Endothelial cell of umbilical vein (primary cell): ENCODE measurements at regions not wholly inside any gene's neighbourhood (a gene's known extent, or its start where the extent isn't known, plus 50 kb on each side); places are given as distances from the start of the nearest gene placed in this dataset.

Source experiments
- BruUV-seq: library from RNA; stranded (reverse); fragments of 400-500 nt; replicated peaks from 2 replicates; lab custom pipeline; 2021; lab: Mats Ljungman, UMichigan
- CTCF ChIA-PET: fragments of 300-600, 350-600 bp; sonication (Branson Sonifier 250); formaldehyde crosslinking; loops from one replicate; lab custom pipeline; 2021; ENCODE audit warnings: antibody characterized with exemption, inconsistent platforms; lab: Charles Lee
- POLR2A ChIA-PET: fragments of 300-600, 350-600 bp; sonication (Branson Sonifier 250); formaldehyde crosslinking; loops from one replicate; lab custom pipeline; 2021; ENCODE audit warnings: antibody characterized with exemption, inconsistent platforms; lab: Charles Lee
- DNase-seq: peaks from one replicate; pipeline ENCODE4 v3.0.0-alpha.2; 2011; ENCODE audit warnings: low read depth, low spot score
- FAIRE-seq: peaks from 2 replicates; lab custom pipeline; 2011; peaks lifted over from hg19 to GRCh38; lab: Jason Lieb, UNC
- H2AFZ ChIP-seq: 2 replicates; pipeline ENCODE4 v1.6.0; 2012; ENCODE audit warnings: low read depth, low read length, control low read depth, inconsistent platforms
- H3K27ac ChIP-seq: 2 replicates; pipeline ENCODE4 v1.5.1; 2011; ENCODE audit warnings: low read depth, mild to moderate bottlenecking, control low read depth, low read length, moderate library complexity; ENCODE audit not compliant: insufficient read depth
- H3K27me3 ChIP-seq, 2 experiments: 2 replicates each; pipeline versions ENCODE4 v1.6.0 to v1.6.1; 2011; ENCODE audit warnings: low read length in 2 of 2, mixed read lengths in 1 of 2; ENCODE audit not compliant: control insufficient read depth in 2 of 2, insufficient read depth in 2 of 2
- H3K36me3 ChIP-seq, 2 experiments: 2 replicates in 1 of 2; 3 replicates in 1 of 2; pipeline ENCODE4 v1.5.1; 2011; ENCODE audit warnings: low read length in 2 of 2, mild to moderate bottlenecking in 1 of 2, moderate library complexity in 1 of 2; ENCODE audit not compliant: control insufficient read depth in 2 of 2, insufficient read depth in 2 of 2; ENCODE audit errors: extremely low read depth in 1 of 2
- H3K4me1 ChIP-seq: 3 replicates; pipeline ENCODE4 v1.5.1; 2011; ENCODE audit warnings: mild to moderate bottlenecking, low read length; ENCODE audit not compliant: control insufficient read depth, insufficient read depth; ENCODE audit errors: extremely low read depth
- H3K4me2 ChIP-seq: 2 replicates; pipeline ENCODE4 v1.6.1; 2011; ENCODE audit warnings: low read length, control low read depth, mixed read lengths; ENCODE audit not compliant: insufficient read depth
- H3K4me3 ChIP-seq, 3 experiments: fragments of 200-600 bp in 1 of 3; sonication (generic), shearing (Covaris generic) in 1 of 3; replicated peaks in 1 of 3; 2 replicates each; pipeline ENCODE4 v1.5.1; 2011 to 2016; ENCODE audit warnings: control low read depth in 3 of 3, low read length in 3 of 3, mild to moderate bottlenecking in 2 of 3, inconsistent platforms in 1 of 3, low read depth in 1 of 3, moderate library complexity in 1 of 3; ENCODE audit not compliant: insufficient read depth in 1 of 3
- H3K79me2 ChIP-seq: 2 replicates; pipeline ENCODE4 v1.6.0; 2012; ENCODE audit warnings: low read length, inconsistent platforms; ENCODE audit not compliant: control insufficient read depth, insufficient read depth
- H3K9ac ChIP-seq: replicated peaks from 2 replicates; pipeline ENCODE3; 2011; ENCODE audit warnings: low read length, control low read depth; ENCODE audit not compliant: insufficient read depth; ENCODE audit errors: extremely low read depth
- H3K9me1 ChIP-seq: replicated peaks from 3 replicates; pipeline ENCODE4 v1.6.0; 2011; ENCODE audit warnings: mild to moderate bottlenecking, low read length; ENCODE audit not compliant: control insufficient read depth, insufficient read depth; ENCODE audit errors: extremely low read depth
- H3K9me3 ChIP-seq: replicated peaks from 2 replicates; pipeline ENCODE4 v1.5.1; 2012; ENCODE audit warnings: low read length, inconsistent platforms; ENCODE audit not compliant: control insufficient read depth, insufficient read depth
- H4K20me1 ChIP-seq: replicated peaks from 2 replicates; pipeline ENCODE3; 2011; ENCODE audit warnings: mild to moderate bottlenecking, low read length; ENCODE audit not compliant: control insufficient read depth, insufficient read depth; ENCODE audit errors: extremely low read depth
- CTCF ChIP-seq, 2 donors: IDR thresholded peaks; 1 replicate in 1 of 2; 2 replicates in 1 of 2; pipeline ENCODE4 v1.5.1; 2011; ENCODE audit warnings: low read length in 2 of 2, mild to moderate bottlenecking in 2 of 2, moderate library complexity in 2 of 2, control low read depth in 1 of 2, inconsistent platforms in 1 of 2, low read depth in 1 of 2; ENCODE audit not compliant: insufficient read depth in 1 of 2; ENCODE audit errors: extremely low read depth in 1 of 2
- FOS ChIP-seq: IDR thresholded peaks from 2 replicates; pipeline ENCODE4 v1.6.1; 2011; ENCODE audit warnings: mild to moderate bottlenecking, low read length, moderate library complexity, borderline replicate concordance; ENCODE audit not compliant: insufficient read depth
- GATA2 ChIP-seq: IDR thresholded peaks from 2 replicates; pipeline ENCODE4 v1.7.0; 2011; ENCODE audit warnings: low read depth, mild to moderate bottlenecking, moderate library complexity, mixed read lengths, low read length; ENCODE audit not compliant: insufficient read length, insufficient read depth
- MYC ChIP-seq: IDR thresholded peaks from one replicate; pipeline ENCODE4 v1.6.1; 2011; ENCODE audit warnings: mild to moderate bottlenecking, low read depth, low read length
- dilution Hi-C: fragments of 300-500 bp; cut with MboI; formaldehyde crosslinking; loops from one replicate; pipeline ENCODE4 v1.15.0; 2019; ENCODE audit warnings: low sequenced_read_pairs; ENCODE audit not compliant: extremely low pct_ligation_motif_present
- intact Hi-C: fragments of 100-400 bp; cut with micrococcal nuclease; formaldehyde crosslinking; loops from one replicate; pipeline ENCODE4 v1.10.0; 2022

GRCh38 chr20:17843246-17844132 lies 125.1 kb downstream of the SNX5 start:
- DNase-seq, result peak; percentile 66
- POLR2A ChIA-PET, result no interaction called here
- no peaks in the 10 kb centered on the region for H3K36me3 ChIP-seq
- H2AFZ ChIP-seq, result peak overlapping the region; percentile 88
- H3K79me2 ChIP-seq, result no peaks in the 10 kb centered on the region
- BruUV-seq, result no TSS peak
- peak; percentile 84 for FAIRE-seq
- H3K27me3 ChIP-seq, result no peaks in the 10 kb centered on the region
- peak overlapping the region; percentile 64 for H3K27ac ChIP-seq
- TF ChIP-seq CTCF (IDR thresholded peaks at IDR 0.05; ENCODE audit: extremely low read depth in 1 of 2, insufficient read depth in 1 of 2, low read depth in 1 of 2, low read length in 2 of 2) (no peak), MYC (no peak), GATA2 (no peak), FOS (peak; percentile 40)
- dilution Hi-C loops, result no loop called here
- CTCF ChIA-PET, result interaction anchor here (0.9 to 1.2 kb wide), 5 partner anchors 13 to 161 kb away, joined by 3 to 5 read pairs (median 3); partner anchors contain the start of gene RRBP1
- no peak overlapping the region for H3K4me3 ChIP-seq
- H3K4me2 ChIP-seq, result peak overlapping the region; percentile 4
- H4K20me1 ChIP-seq, result no peaks in the 10 kb centered on the region
- no peaks in the 10 kb centered on the region for H3K9me3 ChIP-seq
- peaks cover 23% of the 10 kb centered on the region for H3K4me1 ChIP-seq
- H3K9ac ChIP-seq, result peak overlapping the region; percentile 34
- H3K9me1 ChIP-seq, result no peaks in the 10 kb centered on the region
- intact Hi-C loops, result no loop called here
